ENCODE measurements at regions not wholly inside any gene's neighbourhood (a gene's known extent, or its start where the extent isn't known, plus 50 kb on each side); places are given as distances from the start of the nearest gene placed in this dataset.

- H3K27ac ChIP-seq: no peak overlapping the region
- no peak for TF ChIP-seq POLR2AphosphoS5 (IDR thresholded peaks at IDR 0.05)
- TF ChIP-seq POLR2A (IDR thresholded peaks at IDR 0.05): no peak
- no peak for TF ChIP-seq CTCF (IDR thresholded peaks at IDR 0.05)
- TF ChIP-seq EP300 (IDR thresholded peaks at IDR 0.05): no peak
- 87% methylated on average over 3 of the region's 18 CpGs; no CpG with 5 or more reads in 1 of the 2 donors for WGBS, 2 donors (ENCODE audit: low coverage in 1 of 2)
- no peak overlapping the region for H3K4me3 ChIP-seq
- H3K27me3 ChIP-seq: peaks cover 11% of the 10 kb centered on the region
- no peaks in the 10 kb centered on the region for H3K9me3 ChIP-seq
- no peaks in the 10 kb centered on the region for H3K4me1 ChIP-seq
- no peak for ATAC-seq
- no peaks in the 10 kb centered on the region for H3K36me3 ChIP-seq
Measured at GRCh38 chr6:170208651-170209353, 82.1 kb downstream of the DLL1 start.

- TF ChIP-seq EP300 (IDR thresholded peaks at IDR 0.05) (no peak), POLR2A (IDR thresholded peaks at IDR 0.05) (no peak), POLR2AphosphoS5 (IDR thresholded peaks at IDR 0.05) (no peak), CTCF (IDR thresholded peaks at IDR 0.05) (no peak)
- WGBS, 2 donors (ENCODE audit: low coverage in 1 of 2): 90 to 100% methylated on average over 1 to 7 of the region's 15 CpGs
- no peak overlapping the region for H3K4me3 ChIP-seq
- ATAC-seq: no peak
- peaks cover 11% of the 10 kb centered on the region for H3K27me3 ChIP-seq
- no peaks in the 10 kb centered on the region for H3K36me3 ChIP-seq
- no peaks in the 10 kb centered on the region for H3K9me3 ChIP-seq
- no peaks in the 10 kb centered on the region for H3K4me1 ChIP-seq
- H3K27ac ChIP-seq: no peak overlapping the region
Measured at GRCh38 chr6:170208182-170208601, 82.7 kb downstream of the DLL1 start.

- WGBS, 2 donors (ENCODE audit: low coverage in 1 of 2): 80 to 100% methylated on average over 1 of the region's 10 CpGs
- no peak for ATAC-seq
- H3K9me3 ChIP-seq: no peaks in the 10 kb centered on the region
- no peaks in the 10 kb centered on the region for H3K4me1 ChIP-seq
- H3K27ac ChIP-seq: no peak overlapping the region
- no peaks in the 10 kb centered on the region for H3K36me3 ChIP-seq
- H3K27me3 ChIP-seq: peaks cover 11% of the 10 kb centered on the region
- no peak for TF ChIP-seq CTCF (IDR thresholded peaks at IDR 0.05)
- no peak for TF ChIP-seq POLR2AphosphoS5 (IDR thresholded peaks at IDR 0.05)
- TF ChIP-seq EP300 (IDR thresholded peaks at IDR 0.05): no peak
- no peak for TF ChIP-seq POLR2A (IDR thresholded peaks at IDR 0.05)
- H3K4me3 ChIP-seq: no peak overlapping the region
Measured at GRCh38 chr6:170207586-170208181, 83.2 kb downstream of the DLL1 start.

- 40% methylated on average over 1 of the region's 10 CpGs; no CpG with 5 or more reads in 1 of the 2 donors for WGBS, 2 donors (ENCODE audit: low coverage in 1 of 2)
- TF ChIP-seq EP300 (IDR thresholded peaks at IDR 0.05): no peak
- TF ChIP-seq CTCF (IDR thresholded peaks at IDR 0.05): no peak
- TF ChIP-seq POLR2AphosphoS5 (IDR thresholded peaks at IDR 0.05): no peak
- TF ChIP-seq POLR2A (IDR thresholded peaks at IDR 0.05): no peak
- no peak overlapping the region for H3K4me3 ChIP-seq
- H3K27me3 ChIP-seq: peaks cover 11% of the 10 kb centered on the region
- ATAC-seq: no peak
- no peaks in the 10 kb centered on the region for H3K36me3 ChIP-seq
- no peak overlapping the region for H3K27ac ChIP-seq
- no peaks in the 10 kb centered on the region for H3K9me3 ChIP-seq
- no peaks in the 10 kb centered on the region for H3K4me1 ChIP-seq
Measured at GRCh38 chr6:170206851-170207431, 83.9 kb downstream of the DLL1 start.

GRCh38 chr6:170206317-170206621, 84.6 kb downstream of the DLL1 start:
- Histone ChIP-seq H3K4me1 (peaks cover 0 to under 1% (median 0%) of the 10 kb centered on the region in 3 donors), H3K27me3 (peaks cover 11% of the 10 kb centered on the region), H3K9me3 (no peaks in the 10 kb centered on the region), H3K4me3 (no peak overlapping the region), H3K36me3 (no peaks in the 10 kb centered on the region), H3K27ac (no peak overlapping the region)
- WGBS, 2 donors (ENCODE audit: low coverage in 1 of 2): 85 to 94% methylated on average over 4 of the region's 4 CpGs
- ATAC-seq: no peak
- TF ChIP-seq POLR2A (IDR thresholded peaks at IDR 0.05): no peak
- TF ChIP-seq POLR2AphosphoS5 (IDR thresholded peaks at IDR 0.05): no peak
- TF ChIP-seq CTCF (IDR thresholded peaks at IDR 0.05): no peak
- TF ChIP-seq EP300 (IDR thresholded peaks at IDR 0.05): no peak

Data from gastroesophageal sphincter (tissue), 4 donors.